Spleen (tissue), 11 donors: ENCODE measurements at regions not wholly inside any gene's neighbourhood (a gene's known extent, or its start where the extent isn't known, plus 50 kb on each side); places are given as distances from the start of the nearest gene placed in this dataset.

ENCODE experiments used
- DNase-seq: peaks from one replicate; pipeline ENCODE4 v3.0.0-alpha.2; 2020
- H3K27ac ChIP-seq, 8 donors: fragments of 200-600 bp; sonication (generic) in 7 of 8; 1 replicate in 4 of 8; 2 replicates in 4 of 8; pipeline versions ENCODE4 v1.5.0 to v1.8.0; 2016 to 2021; ENCODE audit warnings: inconsistent platforms in 4 of 8, mild to moderate bottlenecking in 4 of 8, moderate library complexity in 1 of 8
- H3K27me3 ChIP-seq, 7 donors: fragments of 200-600 bp; sonication (generic) in 6 of 7; replicated peaks in 1 of 7; 1 replicate in 4 of 7; 2 replicates in 3 of 7; pipeline versions ENCODE4 v1.5.0 to v1.8.0; 2016 to 2021; ENCODE audit warnings: inconsistent platforms in 3 of 7, mild to moderate bottlenecking in 1 of 7
- H3K36me3 ChIP-seq, 6 donors: fragments of 200-600 bp; sonication (generic) in 5 of 6; 1 replicate in 4 of 6; 2 replicates in 2 of 6; pipeline versions ENCODE4 v1.5.0 to v1.8.0; 2016 to 2021; ENCODE audit warnings: inconsistent platforms in 2 of 6
- H3K4me1 ChIP-seq, 6 donors: fragments of 200-600 bp; sonication (generic) in 5 of 6; 1 replicate in 3 of 6; 2 replicates in 3 of 6; pipeline versions ENCODE4 v1.5.0 to v1.8.0; 2016 to 2021; ENCODE audit warnings: inconsistent platforms in 3 of 6
- H3K4me3 ChIP-seq, 8 donors: fragments of 200-600 bp; sonication (generic) in 7 of 8; 1 replicate in 4 of 8; 2 replicates in 4 of 8; pipeline versions ENCODE4 v1.5.0 to v1.8.0; 2016 to 2021; ENCODE audit warnings: inconsistent platforms in 4 of 8, mild to moderate bottlenecking in 4 of 8, moderate library complexity in 2 of 8
- H3K9me3 ChIP-seq, 8 donors: fragments of 200-600 bp; sonication (generic) in 7 of 8; 1 replicate in 4 of 8; 2 replicates in 4 of 8; pipeline versions ENCODE4 v1.5.0 to v1.8.0; 2016 to 2021; ENCODE audit warnings: inconsistent platforms in 4 of 8
- POLR2A ChIP-seq, 3 donors: fragments of 450-650 bp; IDR thresholded peaks; one replicate each; pipeline ENCODE4 v1.5.1; 2017; ENCODE audit warnings: antibody characterized with exemption in 3 of 3, mild to moderate bottlenecking in 1 of 3
- POLR2AphosphoS5 ChIP-seq, 3 donors: sonication (generic); formaldehyde crosslinking; IDR thresholded peaks; one replicate each; pipeline ENCODE4 v1.5.1; 2017; ENCODE audit warnings: antibody characterized with exemption in 3 of 3
- WGBS, 5 donors: extraction: QIAGEN DNeasy Blood & Tissue Kit in 3 of 5; methylation state at CpG; one replicate each; pipeline versions ENCODE4 v1.1.5 to v1.1.7; 2013 to 2018; 5-methylcytosine and 5-hydroxymethylcytosine counted together
- intact Hi-C: fragments of 100-400 bp; cut with DNase I; formaldehyde crosslinking; loops from one replicate; pipeline ENCODE4 v1.15.0; 2023; ENCODE audit warnings: low total_unique reads
- TF ChIP-seq, protein P1 (sequence below), 11 experiments: fragments of 200-600 bp in 7 of 11; fragments of 450-650 bp in 4 of 11; sonication (generic) in 4 of 11; IDR thresholded peaks in 8 of 11; conservative IDR thresholded peaks in 3 of 11; 1 replicate in 7 of 11; 2 replicates in 4 of 11; pipeline versions ENCODE4 v1.4.0 to v1.8.0; 2016 to 2021; ENCODE audit warnings: antibody characterized with exemption in 11 of 11, inconsistent platforms in 4 of 11, mild to moderate bottlenecking in 1 of 11
- donor health status: healthy with polysubstance abuse.
- donor health status: DM: no; HTN: no; CAD: no; lungs with moderate emphysema.
- donor health status: DM: no; HTN: no; CAD: no.
- donor health status: Bipolar disorder and iron deficiency.
- donor health status: healthy.
- donor health status: DM: no; HTN: no; CAD: no.
- donor health status: DM: yes; HTN: yes; CAD: no.

GRCh38 chr13:99133848-99134247, 66.8 kb upstream of the UBAC2 start:
- TF ChIP-seq, protein P1, sequence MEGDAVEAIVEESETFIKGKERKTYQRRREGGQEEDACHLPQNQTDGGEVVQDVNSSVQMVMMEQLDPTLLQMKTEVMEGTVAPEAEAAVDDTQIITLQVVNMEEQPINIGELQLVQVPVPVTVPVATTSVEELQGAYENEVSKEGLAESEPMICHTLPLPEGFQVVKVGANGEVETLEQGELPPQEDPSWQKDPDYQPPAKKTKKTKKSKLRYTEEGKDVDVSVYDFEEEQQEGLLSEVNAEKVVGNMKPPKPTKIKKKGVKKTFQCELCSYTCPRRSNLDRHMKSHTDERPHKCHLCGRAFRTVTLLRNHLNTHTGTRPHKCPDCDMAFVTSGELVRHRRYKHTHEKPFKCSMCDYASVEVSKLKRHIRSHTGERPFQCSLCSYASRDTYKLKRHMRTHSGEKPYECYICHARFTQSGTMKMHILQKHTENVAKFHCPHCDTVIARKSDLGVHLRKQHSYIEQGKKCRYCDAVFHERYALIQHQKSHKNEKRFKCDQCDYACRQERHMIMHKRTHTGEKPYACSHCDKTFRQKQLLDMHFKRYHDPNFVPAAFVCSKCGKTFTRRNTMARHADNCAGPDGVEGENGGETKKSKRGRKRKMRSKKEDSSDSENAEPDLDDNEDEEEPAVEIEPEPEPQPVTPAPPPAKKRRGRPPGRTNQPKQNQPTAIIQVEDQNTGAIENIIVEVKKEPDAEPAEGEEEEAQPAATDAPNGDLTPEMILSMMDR (IDR thresholded peaks at IDR 0.05 in 8 of 11, conservative IDR thresholded peaks at IDR 0.05 in 3 of 11), result no peak
- TF ChIP-seq POLR2AphosphoS5 (IDR thresholded peaks at IDR 0.05) (no peak), POLR2A (IDR thresholded peaks at IDR 0.05) (no peak)
- no peaks in the 10 kb centered on the region for H3K4me1 ChIP-seq

GRCh38 chr13:99135591-99135990, 65.1 kb upstream of the UBAC2 start:
- 69 to 95% (median 79%) methylated on average over 4 of the region's 4 CpGs for WGBS, 5 donors
- intact Hi-C loops, result no loop called here
- TF ChIP-seq POLR2AphosphoS5 (IDR thresholded peaks at IDR 0.05) (no peak), POLR2A (IDR thresholded peaks at IDR 0.05) (no peak)
- TF ChIP-seq, protein P1 (IDR thresholded peaks at IDR 0.05 in 8 of 11, conservative IDR thresholded peaks at IDR 0.05 in 3 of 11), result no peak

More at GRCh38 chr13:99133848-99134247, 66.8 kb upstream of the UBAC2 start:
- WGBS, 5 donors, result 78 to 93% (median 90%) methylated on average over 3 of the region's 3 CpGs
- no peaks in the 10 kb centered on the region for H3K36me3 ChIP-seq
- no peak overlapping the region for H3K4me3 ChIP-seq
- H3K9me3 ChIP-seq, result no peaks in the 10 kb centered on the region
- intact Hi-C loops, result no loop called here
- peaks cover 0 to 49% (median 0%) of the 10 kb centered on the region in 7 donors for H3K27me3 ChIP-seq
- DNase-seq, result no peak
- no peak overlapping the region for H3K27ac ChIP-seq

GRCh38 chr13:99136427-99136954, 64.2 kb upstream of the UBAC2 start:
- no peak overlapping the region for H3K27ac ChIP-seq
- WGBS, 5 donors, result 65 to 84% (median 74%) methylated on average over 7 to 8 of the region's 8 CpGs
- peaks cover 0 to 59% (median 0%) of the 10 kb centered on the region in 7 donors for H3K27me3 ChIP-seq
- H3K4me3 ChIP-seq, result no peak overlapping the region
- no peak for DNase-seq
- TF ChIP-seq, protein P1 (IDR thresholded peaks at IDR 0.05 in 8 of 11, conservative IDR thresholded peaks at IDR 0.05 in 3 of 11), result no peak
- TF ChIP-seq POLR2AphosphoS5 (IDR thresholded peaks at IDR 0.05) (no peak), POLR2A (IDR thresholded peaks at IDR 0.05) (no peak)
- no peaks in the 10 kb centered on the region for H3K36me3 ChIP-seq
- peaks cover 0 to 10% (median 3%) of the 10 kb centered on the region in 8 donors for H3K9me3 ChIP-seq
- intact Hi-C loops, result no loop called here
- H3K4me1 ChIP-seq, result no peaks in the 10 kb centered on the region

More at GRCh38 chr13:99135591-99135990, 65.1 kb upstream of the UBAC2 start:
- H3K9me3 ChIP-seq, result peaks cover 0 to under 1% (median 0%) of the 10 kb centered on the region in 8 donors
- H3K27ac ChIP-seq, result no peak overlapping the region
- no peak overlapping the region for H3K4me3 ChIP-seq
- H3K4me1 ChIP-seq, result no peaks in the 10 kb centered on the region
- H3K36me3 ChIP-seq, result no peaks in the 10 kb centered on the region
- no peak for DNase-seq
- peaks cover 0 to 50% (median 0%) of the 10 kb centered on the region in 7 donors for H3K27me3 ChIP-seq

DNA sequence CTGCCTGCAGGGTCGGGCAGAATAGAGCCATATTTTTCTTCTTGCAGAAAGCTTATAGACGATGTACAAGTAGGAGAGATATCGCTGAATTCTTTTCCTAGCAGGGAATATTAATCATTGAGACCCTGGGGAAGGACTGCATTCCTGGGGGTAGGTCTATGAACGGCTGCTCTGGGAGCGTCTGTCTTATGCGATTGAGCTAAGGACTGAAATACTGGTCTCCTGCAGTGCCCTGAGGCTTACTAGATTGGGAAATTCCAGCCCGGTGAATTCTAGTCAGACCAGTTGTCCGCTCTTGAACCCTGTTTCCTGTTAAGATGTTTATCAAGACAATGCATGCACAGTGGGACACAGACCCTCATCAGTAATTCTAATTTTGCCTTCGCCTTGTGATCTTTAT, 59.8 kb upstream of the UBAC2 start:
- Histone ChIP-seq H3K27ac (no peak overlapping the region), H3K4me1 (no peaks in the 10 kb centered on the region), H3K27me3 (peaks cover 0 to 78% (median 0%) of the 10 kb centered on the region in 7 donors), H3K4me3 (no peak overlapping the region), H3K9me3 (peaks cover 0 to 13% (median 3%) of the 10 kb centered on the region in 8 donors), H3K36me3 (no peaks in the 10 kb centered on the region)
- no peak for TF ChIP-seq POLR2A (IDR thresholded peaks at IDR 0.05)
- 90 to 94% (median 91%) methylated on average over 9 of the region's 9 CpGs for WGBS, 5 donors
- DNase-seq, result no peak
- intact Hi-C loops, result no loop called here
